RCC 7860 (cell line): ENCODE measurements at regions not wholly inside any gene's neighbourhood (a gene's known extent, or its start where the extent isn't known, plus 50 kb on each side); places are given as distances from the start of the nearest gene placed in this dataset.
A peak's percentile ranks its signal among the peaks of the same experiment; 100 is the strongest.

Experiments used
- DNase-seq: peaks from one replicate; pipeline ENCODE4 v3.0.0-alpha.2; 2015; ENCODE audit warnings: low spot score
- FAIRE-seq: peaks from 2 replicates; lab custom pipeline; 2012; peaks lifted over from hg19 to GRCh38; lab: Jason Lieb, UNC

- FAIRE-seq: peak; percentile 39
- DNase-seq: no peak
These were observed 53.6 kb upstream of the DYNC1I1 start for GRCh38 chr7:95718577-95719410.

- no peak for FAIRE-seq
- no peak for DNase-seq
These were observed 55.8 kb upstream of the DYNC1I1 start for GRCh38 chr7:95716357-95717122.

GRCh38 chr7:95715274-95715673 is 57.1 kb upstream of the DYNC1I1 start:
- DNase-seq: no peak

GRCh38 chr7:95710711-95711110 is 61.6 kb upstream of the DYNC1I1 start:
- no peak for FAIRE-seq
- DNase-seq: no peak

More at GRCh38 chr7:95715274-95715673, 57.1 kb upstream of the DYNC1I1 start:
- no peak for FAIRE-seq

- FAIRE-seq (no peak), DNase-seq (no peak)
These were observed 71.4 kb upstream of the DYNC1I1 start for GRCh38 chr7:95700917-95701316.

GRCh38 chr7:95694334-95694733 is 78.0 kb upstream of the DYNC1I1 start:
- DNase-seq (no peak), FAIRE-seq (no peak)

GRCh38 chr7:95693551-95694333 is 78.6 kb upstream of the DYNC1I1 start:
- no peak for DNase-seq
- no peak for FAIRE-seq

- no peak for FAIRE-seq
- DNase-seq: no peak
These were observed 80.9 kb upstream of the DYNC1I1 start for GRCh38 chr7:95691464-95691863.

GRCh38 chr7:95690367-95690947 is 81.9 kb upstream of the DYNC1I1 start:
- DNase-seq: peak; percentile 58
- peak; percentile 83 for FAIRE-seq

GRCh38 chr7:95688931-95689495 is 83.3 kb upstream of the DYNC1I1 start:
- FAIRE-seq (no peak), DNase-seq (no peak)

- FAIRE-seq (peak; percentile 83), DNase-seq (peak; percentile 52)
These were observed 84.5 kb upstream of the DYNC1I1 start for GRCh38 chr7:95687759-95688343.

GRCh38 chr7:95686109-95686508 is 86.2 kb upstream of the DYNC1I1 start:
- FAIRE-seq (peak; percentile 49), DNase-seq (peak; percentile 70)

GRCh38 chr7:95684505-95684904 is 87.8 kb upstream of the DYNC1I1 start:
- DNase-seq: no peak
- FAIRE-seq: no peak

GRCh38 chr7:95684037-95684436 is 87.7 kb upstream of the PDK4 start:
- FAIRE-seq (peak; percentile 87), DNase-seq (peak; percentile 62)

- DNase-seq (no peak), FAIRE-seq (no peak)
These were observed 86.6 kb upstream of the PDK4 start for GRCh38 chr7:95682913-95683312.

GRCh38 chr7:95676691-95677090 is 80.4 kb upstream of the PDK4 start:
- DNase-seq (no peak), FAIRE-seq (no peak)

- no peak for DNase-seq
- FAIRE-seq: no peak
These were observed 79.3 kb upstream of the PDK4 start for GRCh38 chr7:95675632-95676031.

GRCh38 chr7:95675016-95675415 is 78.7 kb upstream of the PDK4 start:
- FAIRE-seq (no peak), DNase-seq (no peak)

GRCh38 chr7:95674101-95674500 is 77.8 kb upstream of the PDK4 start:
- FAIRE-seq: no peak
- no peak for DNase-seq

GRCh38 chr7:95672434-95672833 is 76.1 kb upstream of the PDK4 start:
- FAIRE-seq (no peak), DNase-seq (no peak)
